ENCODE measurements at regions not wholly inside any gene's neighbourhood (a gene's known extent, or its start where the extent isn't known, plus 50 kb on each side); places are given as distances from the start of the nearest gene placed in this dataset.
"Not testable (repeated sequence)": the region's sequence is repeated elsewhere in the genome, so short reads cannot be mapped to it uniquely, and the experiment has no call there.

GRCh38 chr12:16998538-16998937 lies 392.6 kb upstream of the LMO3 start:
- not testable (repeated sequence) for TF ChIP-seq POLR2A, POLR2AphosphoS5 (IDR thresholded peaks at IDR 0.05; ENCODE audit: low read depth, low read length)

All from GM12892 (cell line).